Ramos (cell line): ENCODE measurements at regions not wholly inside any gene's neighbourhood (a gene's known extent, or its start where the extent isn't known, plus 50 kb on each side); places are given as distances from the start of the nearest gene placed in this dataset.

Experiments
- in situ Hi-C: fragments of 300-500 bp; cut with MboI; formaldehyde crosslinking; loops from one replicate; pipeline ENCODE4 v1.14.3; 2022; ENCODE audit warnings: low sequenced_read_pairs; ENCODE audit not compliant: unreplicated experiment

GRCh38 chr15:91542226-91542625, 311.3 kb upstream of the SLCO3A1 start:
- in situ Hi-C loops, result no loop called here

- in situ Hi-C loops, result no loop called here
Measured at GRCh38 chr15:91547356-91547755, 306.2 kb upstream of the SLCO3A1 start.

GRCh38 chr15:91548549-91548948, 305.0 kb upstream of the SLCO3A1 start:
- in situ Hi-C loops, result no loop called here

- in situ Hi-C loops, result no loop called here
Measured at GRCh38 chr15:91549581-91549980, 303.9 kb upstream of the SLCO3A1 start.

- in situ Hi-C loops, result no loop called here
Measured at GRCh38 chr15:91552555-91552954, 301.0 kb upstream of the SLCO3A1 start.

GRCh38 chr15:91553196-91553854, 300.2 kb upstream of the SLCO3A1 start:
- in situ Hi-C loops, result no loop called here

GRCh38 chr15:91555312-91555711, 298.2 kb upstream of the SLCO3A1 start:
- in situ Hi-C loops, result no loop called here

GRCh38 chr15:91556926-91557325, 296.6 kb upstream of the SLCO3A1 start:
- in situ Hi-C loops, result no loop called here

GRCh38 chr15:91559066-91559465, 294.4 kb upstream of the SLCO3A1 start:
- in situ Hi-C loops, result no loop called here

GRCh38 chr15:91561371-91562100, 292.0 kb upstream of the SLCO3A1 start:
- in situ Hi-C loops, result no loop called here

- in situ Hi-C loops, result no loop called here
Measured at GRCh38 chr15:91562698-91563097, 290.8 kb upstream of the SLCO3A1 start.

GRCh38 chr15:91564631-91565030, 288.9 kb upstream of the SLCO3A1 start:
- in situ Hi-C loops, result no loop called here

- in situ Hi-C loops, result no loop called here
Measured at GRCh38 chr15:91566141-91566540, 287.4 kb upstream of the SLCO3A1 start.

- in situ Hi-C loops, result no loop called here
Measured at GRCh38 chr15:91568036-91568435, 285.5 kb upstream of the SLCO3A1 start.

- in situ Hi-C loops, result no loop called here
Measured at GRCh38 chr15:91572110-91572509, 281.4 kb upstream of the SLCO3A1 start.

GRCh38 chr15:91576096-91576495, 277.4 kb upstream of the SLCO3A1 start:
- in situ Hi-C loops, result no loop called here

GRCh38 chr15:91578511-91578910, 275.0 kb upstream of the SLCO3A1 start:
- in situ Hi-C loops, result no loop called here

GRCh38 chr15:91584895-91585294, 268.6 kb upstream of the SLCO3A1 start:
- in situ Hi-C loops, result no loop called here

- in situ Hi-C loops, result no loop called here
Measured at GRCh38 chr15:91586560-91586959, 266.9 kb upstream of the SLCO3A1 start.

- in situ Hi-C loops, result no loop called here
Measured at GRCh38 chr15:91589360-91589759, 264.1 kb upstream of the SLCO3A1 start.

- in situ Hi-C loops, result no loop called here
Measured at GRCh38 chr15:91592567-91592966, 260.9 kb upstream of the SLCO3A1 start.

- in situ Hi-C loops, result no loop called here
Measured at GRCh38 chr15:91593067-91593466, 260.4 kb upstream of the SLCO3A1 start.
